ENCODE measurements at regions not wholly inside any gene's neighbourhood (a gene's known extent, or its start where the extent isn't known, plus 50 kb on each side); places are given as distances from the start of the nearest gene placed in this dataset.

GRCh38 chr2:144595279-144595678, 75.4 kb upstream of the ZEB2 start:
- no peaks in the 10 kb centered on the region for H3K27me3 Mint-ChIP-seq (ENCODE audit: unreplicated experiment)
- TF ChIP-seq, protein P1, sequence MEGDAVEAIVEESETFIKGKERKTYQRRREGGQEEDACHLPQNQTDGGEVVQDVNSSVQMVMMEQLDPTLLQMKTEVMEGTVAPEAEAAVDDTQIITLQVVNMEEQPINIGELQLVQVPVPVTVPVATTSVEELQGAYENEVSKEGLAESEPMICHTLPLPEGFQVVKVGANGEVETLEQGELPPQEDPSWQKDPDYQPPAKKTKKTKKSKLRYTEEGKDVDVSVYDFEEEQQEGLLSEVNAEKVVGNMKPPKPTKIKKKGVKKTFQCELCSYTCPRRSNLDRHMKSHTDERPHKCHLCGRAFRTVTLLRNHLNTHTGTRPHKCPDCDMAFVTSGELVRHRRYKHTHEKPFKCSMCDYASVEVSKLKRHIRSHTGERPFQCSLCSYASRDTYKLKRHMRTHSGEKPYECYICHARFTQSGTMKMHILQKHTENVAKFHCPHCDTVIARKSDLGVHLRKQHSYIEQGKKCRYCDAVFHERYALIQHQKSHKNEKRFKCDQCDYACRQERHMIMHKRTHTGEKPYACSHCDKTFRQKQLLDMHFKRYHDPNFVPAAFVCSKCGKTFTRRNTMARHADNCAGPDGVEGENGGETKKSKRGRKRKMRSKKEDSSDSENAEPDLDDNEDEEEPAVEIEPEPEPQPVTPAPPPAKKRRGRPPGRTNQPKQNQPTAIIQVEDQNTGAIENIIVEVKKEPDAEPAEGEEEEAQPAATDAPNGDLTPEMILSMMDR (IDR thresholded peaks at IDR 0.05): no peak
- H3K4me1 Mint-ChIP-seq (ENCODE audit: unreplicated experiment): peaks cover 14% of the 10 kb centered on the region
- H3K27ac Mint-ChIP-seq (ENCODE audit: unreplicated experiment): no peak overlapping the region
- no peaks in the 10 kb centered on the region for H3K36me3 Mint-ChIP-seq (ENCODE audit: unreplicated experiment)
- peaks cover 7% of the 10 kb centered on the region for H3K9me3 Mint-ChIP-seq (ENCODE audit: unreplicated experiment)
- H3K4me3 Mint-ChIP-seq (ENCODE audit: unreplicated experiment): no peak overlapping the region
- no peak for DNase-seq (ENCODE audit: extremely low spot score, unreplicated experiment)

GRCh38 chr2:144593803-144594202, 73.9 kb upstream of the ZEB2 start:
- TF ChIP-seq, protein P1 (IDR thresholded peaks at IDR 0.05): no peak
- no peaks in the 10 kb centered on the region for H3K36me3 Mint-ChIP-seq (ENCODE audit: unreplicated experiment)
- H3K27me3 Mint-ChIP-seq (ENCODE audit: unreplicated experiment): no peaks in the 10 kb centered on the region
- H3K4me3 Mint-ChIP-seq (ENCODE audit: unreplicated experiment): no peak overlapping the region
- no peak overlapping the region for H3K27ac Mint-ChIP-seq (ENCODE audit: unreplicated experiment)
- H3K9me3 Mint-ChIP-seq (ENCODE audit: unreplicated experiment): peaks cover 7% of the 10 kb centered on the region
- no peak for DNase-seq (ENCODE audit: extremely low spot score, unreplicated experiment)
- H3K4me1 Mint-ChIP-seq (ENCODE audit: unreplicated experiment): peaks cover 14% of the 10 kb centered on the region

DNA sequence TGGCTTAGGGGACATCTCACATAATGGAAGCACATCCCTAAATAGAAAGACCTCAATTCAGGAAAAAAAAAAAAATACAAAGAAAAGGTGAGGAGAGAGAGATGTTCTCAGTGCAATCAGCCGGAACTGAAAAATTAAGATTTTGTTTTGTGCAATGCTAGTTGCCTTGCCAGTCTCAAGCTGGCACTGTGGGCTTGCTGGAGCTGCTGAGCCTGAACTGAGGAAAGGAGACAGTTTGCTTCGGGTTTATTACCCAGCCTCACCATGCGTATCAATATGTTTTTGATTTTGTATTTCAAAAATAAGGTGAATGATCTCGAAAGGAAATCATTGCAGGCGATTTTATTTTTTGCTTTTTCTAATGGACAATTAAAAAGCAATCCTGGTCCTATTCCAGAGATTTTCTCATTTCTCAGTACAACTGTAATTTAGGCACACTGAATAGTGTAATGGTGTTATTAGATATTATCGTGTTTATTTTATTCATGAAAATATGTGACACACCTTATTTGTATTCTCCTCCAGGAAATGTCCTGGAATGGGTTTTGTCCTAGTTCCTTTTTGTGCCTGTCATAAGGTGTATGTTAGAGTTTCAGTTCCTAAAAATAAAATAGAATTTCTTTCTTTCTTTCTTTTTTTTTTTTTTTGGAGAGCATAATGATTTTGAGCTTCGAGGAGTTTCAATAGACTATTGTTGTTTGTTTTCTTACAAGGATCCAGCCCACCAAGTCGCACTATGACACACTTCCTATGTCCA, 72.8 kb upstream of the ZEB2 start:
- Mint-ChIP-seq H3K27ac (ENCODE audit: unreplicated experiment) (no peak overlapping the region), H3K4me3 (ENCODE audit: unreplicated experiment) (no peak overlapping the region), H3K4me1 (ENCODE audit: unreplicated experiment) (peaks cover 14% of the 10 kb centered on the region), H3K9me3 (ENCODE audit: unreplicated experiment) (peaks cover 2% of the 10 kb centered on the region), H3K27me3 (ENCODE audit: unreplicated experiment) (no peaks in the 10 kb centered on the region), H3K36me3 (ENCODE audit: unreplicated experiment) (no peaks in the 10 kb centered on the region)
- TF ChIP-seq, protein P1 (IDR thresholded peaks at IDR 0.05): no peak
- DNase-seq (ENCODE audit: extremely low spot score, unreplicated experiment): no peak

GRCh38 chr2:144587306-144587705, 67.4 kb upstream of the ZEB2 start:
- H3K4me1 Mint-ChIP-seq (ENCODE audit: unreplicated experiment): no peaks in the 10 kb centered on the region
- no peak overlapping the region for H3K4me3 Mint-ChIP-seq (ENCODE audit: unreplicated experiment)

DNA sequence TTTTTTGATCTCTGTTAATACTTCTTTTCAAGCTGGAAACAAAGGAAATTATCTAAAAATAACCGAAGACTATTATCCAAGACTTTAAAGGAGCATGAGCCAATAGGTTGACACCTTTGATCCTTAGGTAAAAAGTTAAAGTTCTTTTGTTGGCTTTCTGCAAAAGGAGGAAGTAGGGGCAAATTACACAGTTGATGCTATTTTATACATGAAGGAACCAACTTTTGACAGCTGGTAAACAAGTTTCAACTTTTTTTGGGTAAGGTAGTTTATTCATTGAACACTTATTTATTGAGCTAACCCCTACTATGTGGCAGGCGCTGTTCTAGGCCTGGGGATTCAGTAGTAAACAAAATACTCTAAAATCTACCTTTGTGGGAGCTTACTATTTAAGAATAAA, 66.6 kb upstream of the ZEB2 start:
- Mint-ChIP-seq H3K9me3 (ENCODE audit: unreplicated experiment) (no peaks in the 10 kb centered on the region), H3K4me3 (ENCODE audit: unreplicated experiment) (no peak overlapping the region), H3K27ac (ENCODE audit: unreplicated experiment) (no peak overlapping the region), H3K36me3 (ENCODE audit: unreplicated experiment) (no peaks in the 10 kb centered on the region), H3K4me1 (ENCODE audit: unreplicated experiment) (no peaks in the 10 kb centered on the region), H3K27me3 (ENCODE audit: unreplicated experiment) (no peaks in the 10 kb centered on the region)
- no peak for DNase-seq (ENCODE audit: extremely low spot score, unreplicated experiment)
- TF ChIP-seq, protein P1 (IDR thresholded peaks at IDR 0.05): no peak

More at GRCh38 chr2:144587306-144587705, 67.4 kb upstream of the ZEB2 start:
- H3K27ac Mint-ChIP-seq (ENCODE audit: unreplicated experiment): no peak overlapping the region
- H3K36me3 Mint-ChIP-seq (ENCODE audit: unreplicated experiment): no peaks in the 10 kb centered on the region
- no peak for DNase-seq (ENCODE audit: extremely low spot score, unreplicated experiment)
- no peaks in the 10 kb centered on the region for H3K27me3 Mint-ChIP-seq (ENCODE audit: unreplicated experiment)
- TF ChIP-seq, protein P1 (IDR thresholded peaks at IDR 0.05): no peak
- no peaks in the 10 kb centered on the region for H3K9me3 Mint-ChIP-seq (ENCODE audit: unreplicated experiment)

Data from osteocyte (in vitro differentiated cells).